ENCODE measurements at regions not wholly inside any gene's neighbourhood (a gene's known extent, or its start where the extent isn't known, plus 50 kb on each side); places are given as distances from the start of the nearest gene placed in this dataset.

GRCh38 chr5:89428624-89429023, 545.6 kb upstream of the MEF2C start:
- intact Hi-C loops (cut with micrococcal nuclease), result no loop called here

GRCh38 chr5:89425062-89425461, 542.1 kb upstream of the MEF2C start:
- intact Hi-C loops (cut with micrococcal nuclease), result no loop called here

- intact Hi-C loops (cut with micrococcal nuclease), result no loop called here
These were observed 538.1 kb upstream of the MEF2C start for GRCh38 chr5:89421035-89421434.

GRCh38 chr5:89418407-89419085, 535.6 kb upstream of the MEF2C start:
- intact Hi-C loops (cut with micrococcal nuclease), result no loop called here

- intact Hi-C loops (cut with micrococcal nuclease), result no loop called here
These were observed 535.0 kb upstream of the MEF2C start for GRCh38 chr5:89417990-89418389.

- intact Hi-C loops (cut with micrococcal nuclease), result no loop called here
These were observed 534.5 kb upstream of the MEF2C start for GRCh38 chr5:89417515-89417914.

- intact Hi-C loops (cut with micrococcal nuclease), result no loop called here
These were observed 528.9 kb upstream of the MEF2C start for GRCh38 chr5:89411891-89412290.

GRCh38 chr5:89407054-89407453, 524.1 kb upstream of the MEF2C start:
- intact Hi-C loops (cut with micrococcal nuclease), result no loop called here

- intact Hi-C loops (cut with micrococcal nuclease), result no loop called here
These were observed 518.7 kb upstream of the MEF2C start for GRCh38 chr5:89401659-89402058.

GRCh38 chr5:89401012-89401411, 518.0 kb upstream of the MEF2C start:
- intact Hi-C loops (cut with micrococcal nuclease), result no loop called here

GRCh38 chr5:89399548-89399947, 516.6 kb upstream of the MEF2C start:
- intact Hi-C loops (cut with micrococcal nuclease), result no loop called here

GRCh38 chr5:89397096-89397495, 514.1 kb upstream of the MEF2C start:
- intact Hi-C loops (cut with micrococcal nuclease), result no loop called here

- intact Hi-C loops (cut with micrococcal nuclease), result no loop called here
These were observed 513.4 kb upstream of the MEF2C start for GRCh38 chr5:89396278-89396954.

- intact Hi-C loops (cut with micrococcal nuclease), result no loop called here
These were observed 512.1 kb upstream of the MEF2C start for GRCh38 chr5:89395111-89395510.

- intact Hi-C loops (cut with micrococcal nuclease), result no loop called here
These were observed 505.9 kb upstream of the MEF2C start for GRCh38 chr5:89388872-89389271.

- intact Hi-C loops (cut with micrococcal nuclease), result no loop called here
These were observed 501.4 kb upstream of the MEF2C start for GRCh38 chr5:89384391-89384790.

GRCh38 chr5:89380635-89381034, 497.7 kb upstream of the MEF2C start:
- intact Hi-C loops (cut with micrococcal nuclease), result no loop called here

- intact Hi-C loops (cut with micrococcal nuclease), result no loop called here
These were observed 494.9 kb upstream of the MEF2C start for GRCh38 chr5:89377767-89378455.

- intact Hi-C loops (cut with micrococcal nuclease), result no loop called here
These were observed 492.0 kb upstream of the MEF2C start for GRCh38 chr5:89374818-89375521.

GRCh38 chr5:89374144-89374784, 491.3 kb upstream of the MEF2C start:
- intact Hi-C loops (cut with micrococcal nuclease), result no loop called here

- intact Hi-C loops (cut with micrococcal nuclease), result no loop called here
These were observed 489.2 kb upstream of the MEF2C start for GRCh38 chr5:89372176-89372575.

All from T-helper 1 cell treated with Interleukin-12 subunit alpha and Interleukin-12 subunit beta and Interleukin-4 antibody, amounts not matched to agents 30 ng/mL and 1 ng/mL, for 36 hours (primary cell).